ENCODE measurements at regions not wholly inside any gene's neighbourhood (a gene's known extent, or its start where the extent isn't known, plus 50 kb on each side); places are given as distances from the start of the nearest gene placed in this dataset.
A peak's percentile ranks its signal among the peaks of the same experiment; 100 is the strongest.

DNA sequence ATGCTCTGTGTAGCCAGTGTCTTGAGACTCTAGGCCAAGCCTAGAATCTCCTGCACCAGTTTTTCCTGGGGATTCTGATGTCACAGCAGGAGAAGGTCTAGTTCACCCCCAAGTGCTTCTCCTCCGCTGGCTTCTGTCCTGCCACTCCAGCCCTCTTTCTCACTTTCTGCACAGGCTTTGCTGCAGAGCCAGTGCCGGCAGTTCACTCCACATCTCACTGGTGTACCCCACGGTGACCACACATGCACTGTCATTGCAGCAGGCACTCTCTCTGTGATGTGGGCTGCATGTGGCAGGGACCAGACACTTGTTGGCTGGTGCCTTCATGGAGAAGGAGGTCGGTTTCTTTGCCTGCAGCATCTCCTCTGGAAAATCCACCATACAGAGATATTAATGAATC is 643.8 kb upstream of the GALNTL6 start:
- no peak for TF ChIP-seq CTCF (IDR thresholded peaks at IDR 0.05; ENCODE audit: borderline replicate concordance, extremely low read depth, insufficient read depth)
- intact Hi-C loops (cut with DNase I) = no loop called here
- Histone ChIP-seq H3K9me3 (ENCODE audit: control insufficient read depth in 2 of 3, insufficient read depth in 1 of 3, low read length in 3 of 3) (no peaks in the 10 kb centered on the region), H3K9ac (ENCODE audit: low read length in 3 of 3) (no peak overlapping the region), H3K36me3 (ENCODE audit: control insufficient read depth in 2 of 3, insufficient read depth in 3 of 3, low read length in 3 of 3) (no peaks in the 10 kb centered on the region), H3K27me3 (ENCODE audit: control insufficient read depth, insufficient read depth, low read length) (no peaks in the 10 kb centered on the region), H3K4me3 (ENCODE audit: low read length in 3 of 3) (no peak overlapping the region), H3K27ac (ENCODE audit: low read depth in 2 of 2, low read length in 2 of 2) (no peak overlapping the region), H3K4me1 (ENCODE audit: control insufficient read depth in 2 of 3, insufficient read depth in 2 of 3, low read depth in 1 of 3, low read length in 3 of 3) (no peaks in the 10 kb centered on the region)
- DNase-seq (no peak), FAIRE-seq (no peak)

DNA sequence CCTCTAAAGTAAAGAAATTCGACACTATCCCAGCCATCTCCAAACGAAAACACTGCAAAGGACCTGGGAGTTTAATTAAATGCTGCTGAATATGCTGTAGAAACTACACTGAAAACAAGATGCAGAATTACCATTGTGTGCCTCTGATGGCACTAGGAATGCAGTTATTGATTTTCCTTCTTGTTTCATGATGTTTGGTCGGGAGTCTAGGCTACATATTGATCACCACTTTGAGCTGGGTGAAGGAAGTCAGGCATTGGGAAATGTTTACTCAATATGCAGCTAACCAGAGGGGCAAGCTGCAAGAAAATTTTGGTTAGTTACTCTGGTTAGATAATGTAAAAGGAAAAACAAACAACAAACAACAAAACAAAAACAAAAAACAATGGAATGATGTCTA is 650.7 kb upstream of the GALNTL6 start:
- Histone ChIP-seq H3K27ac (ENCODE audit: low read depth in 2 of 2, low read length in 2 of 2) (no peak overlapping the region), H3K27me3 (ENCODE audit: control insufficient read depth, insufficient read depth, low read length) (no peaks in the 10 kb centered on the region), H3K4me1 (ENCODE audit: control insufficient read depth in 2 of 3, insufficient read depth in 2 of 3, low read depth in 1 of 3, low read length in 3 of 3) (no peaks in the 10 kb centered on the region), H3K9ac (ENCODE audit: low read length in 3 of 3) (no peak overlapping the region), H3K36me3 (ENCODE audit: control insufficient read depth in 2 of 3, insufficient read depth in 3 of 3, low read length in 3 of 3) (no peaks in the 10 kb centered on the region), H3K9me3 (ENCODE audit: control insufficient read depth in 2 of 3, insufficient read depth in 1 of 3, low read length in 3 of 3) (no peaks in the 10 kb centered on the region), H3K4me3 (ENCODE audit: low read length in 3 of 3) (no peak overlapping the region)
- intact Hi-C loops (cut with DNase I) = no loop called here
- peak in 1 of 5 donors; percentile 0 for DNase-seq
- no peak for FAIRE-seq
- no peak for TF ChIP-seq CTCF (IDR thresholded peaks at IDR 0.05; ENCODE audit: borderline replicate concordance, extremely low read depth, insufficient read depth)

GRCh38 chr4:171157462-171158082 is 655.6 kb upstream of the GALNTL6 start:
- Histone ChIP-seq H3K36me3 (ENCODE audit: control insufficient read depth in 2 of 3, insufficient read depth in 3 of 3, low read length in 3 of 3) (no peaks in the 10 kb centered on the region), H3K9ac (ENCODE audit: low read length in 3 of 3) (no peak overlapping the region), H3K4me1 (ENCODE audit: control insufficient read depth in 2 of 3, insufficient read depth in 2 of 3, low read depth in 1 of 3, low read length in 3 of 3) (no peaks in the 10 kb centered on the region), H3K4me3 (ENCODE audit: low read length in 3 of 3) (no peak overlapping the region), H3K27ac (ENCODE audit: low read depth in 2 of 2, low read length in 2 of 2) (no peak overlapping the region), H3K27me3 (ENCODE audit: control insufficient read depth, insufficient read depth, low read length) (no peaks in the 10 kb centered on the region), H3K9me3 (ENCODE audit: control insufficient read depth in 2 of 3, insufficient read depth in 1 of 3, low read length in 3 of 3) (no peaks in the 10 kb centered on the region)
- TF ChIP-seq CTCF (IDR thresholded peaks at IDR 0.05; ENCODE audit: borderline replicate concordance, extremely low read depth, insufficient read depth) = no peak
- FAIRE-seq = no peak
- DNase-seq = no peak
- intact Hi-C loops (cut with DNase I) = no loop called here

- TF ChIP-seq CTCF (IDR thresholded peaks at IDR 0.05; ENCODE audit: borderline replicate concordance, extremely low read depth, insufficient read depth) = no peak
- H3K27ac ChIP-seq (ENCODE audit: low read depth in 2 of 2, low read length in 2 of 2) = no peak overlapping the region
- no peak overlapping the region for H3K4me3 ChIP-seq (ENCODE audit: low read length in 3 of 3)
- DNase-seq (peak in 1 of 5 donors; percentile 4), FAIRE-seq (peak; percentile 45)
- H3K9ac ChIP-seq (ENCODE audit: low read length in 3 of 3) = no peak overlapping the region
- no peaks in the 10 kb centered on the region for H3K4me1 ChIP-seq (ENCODE audit: control insufficient read depth in 2 of 3, insufficient read depth in 2 of 3, low read depth in 1 of 3, low read length in 3 of 3)
- H3K9me3 ChIP-seq (ENCODE audit: control insufficient read depth in 2 of 3, insufficient read depth in 1 of 3, low read length in 3 of 3) = no peaks in the 10 kb centered on the region
- no peaks in the 10 kb centered on the region for H3K36me3 ChIP-seq (ENCODE audit: control insufficient read depth in 2 of 3, insufficient read depth in 3 of 3, low read length in 3 of 3)
- intact Hi-C loops (cut with DNase I) = no loop called here
- no peaks in the 10 kb centered on the region for H3K27me3 ChIP-seq (ENCODE audit: control insufficient read depth, insufficient read depth, low read length)
Observed at GRCh38 chr4:171142639-171143038, 670.6 kb upstream of the GALNTL6 start.

All from kidney (tissue), 13 donors.